ENCODE measurements at regions not wholly inside any gene's neighbourhood (a gene's known extent, or its start where the extent isn't known, plus 50 kb on each side); places are given as distances from the start of the nearest gene placed in this dataset.

GRCh38 chr9:89807682-89808075 is 202.9 kb downstream of the GADD45G start:
- H3K9me3 Mint-ChIP-seq (ENCODE audit: unreplicated experiment) = no peaks in the 10 kb centered on the region
- no peak for TF ChIP-seq CTCF (IDR thresholded peaks at IDR 0.05; ENCODE audit: insufficient read depth in 1 of 2, low read depth in 1 of 2, low read length in 1 of 2, severe bottlenecking in 1 of 2, unreplicated experiment in 1 of 2)
- H3K4me1 Mint-ChIP-seq (ENCODE audit: low read depth, unreplicated experiment) = no peaks in the 10 kb centered on the region
- H3K27me3 Mint-ChIP-seq (ENCODE audit: insufficient read depth, unreplicated experiment) = no peaks in the 10 kb centered on the region
- POLR2A ChIA-PET = no interaction called here
- CTCF ChIA-PET = no interaction called here
- BruUV-seq (replicated peaks) = no TSS peak
- no peak overlapping the region for H3K4me3 Mint-ChIP-seq (ENCODE audit: unreplicated experiment)
- Histone ChIP-seq H3K4me3 (ENCODE audit: low read depth, low read length) (no peak overlapping the region), H3K36me3 (ENCODE audit: control insufficient read depth, insufficient read depth, low read length) (no peaks in the 10 kb centered on the region), H3K9me3 (no peaks in the 10 kb centered on the region), H3K4me1 (no peaks in the 10 kb centered on the region), H3K27me3 (replicated peaks; ENCODE audit: control insufficient read depth, insufficient read depth, low read length) (no peaks in the 10 kb centered on the region)
- H3K27ac Mint-ChIP-seq (ENCODE audit: unreplicated experiment) = no peak overlapping the region
- H3K36me3 Mint-ChIP-seq (ENCODE audit: insufficient read depth, unreplicated experiment) = no peaks in the 10 kb centered on the region
- intact Hi-C loops (cut with micrococcal nuclease; ENCODE audit: unreplicated experiment) = loop anchor here (10.0 kb wide), 1 partner anchor 203 kb away; the partner anchor contains the start of gene GADD45G
- no peak for DNase-seq

GRCh38 chr9:89808076-89808755 is 203.4 kb downstream of the GADD45G start:
- Mint-ChIP-seq H3K27ac (ENCODE audit: unreplicated experiment) (no peak overlapping the region), H3K36me3 (ENCODE audit: insufficient read depth, unreplicated experiment) (no peaks in the 10 kb centered on the region), H3K4me3 (ENCODE audit: unreplicated experiment) (no peak overlapping the region), H3K4me1 (ENCODE audit: low read depth, unreplicated experiment) (no peaks in the 10 kb centered on the region), H3K27me3 (ENCODE audit: insufficient read depth, unreplicated experiment) (no peaks in the 10 kb centered on the region), H3K9me3 (ENCODE audit: unreplicated experiment) (no peaks in the 10 kb centered on the region)
- Histone ChIP-seq H3K27me3 (replicated peaks; ENCODE audit: control insufficient read depth, insufficient read depth, low read length) (no peaks in the 10 kb centered on the region), H3K4me3 (ENCODE audit: low read depth, low read length) (no peak overlapping the region), H3K9me3 (no peaks in the 10 kb centered on the region), H3K36me3 (ENCODE audit: control insufficient read depth, insufficient read depth, low read length) (no peaks in the 10 kb centered on the region), H3K4me1 (no peaks in the 10 kb centered on the region)
- ChIA-PET CTCF (no interaction called here), POLR2A (no interaction called here)
- no peak for DNase-seq
- TF ChIP-seq CTCF (IDR thresholded peaks at IDR 0.05; ENCODE audit: insufficient read depth in 1 of 2, low read depth in 1 of 2, low read length in 1 of 2, severe bottlenecking in 1 of 2, unreplicated experiment in 1 of 2) = no peak
- intact Hi-C loops (cut with micrococcal nuclease; ENCODE audit: unreplicated experiment) = loop anchor here (10.0 kb wide), 1 partner anchor 203 kb away; the partner anchor contains the start of gene GADD45G
- no TSS peak for BruUV-seq (replicated peaks)

GRCh38 chr9:89808756-89809181 is 204.0 kb downstream of the GADD45G start:
- H3K27ac Mint-ChIP-seq (ENCODE audit: unreplicated experiment) = no peak overlapping the region
- H3K27me3 Mint-ChIP-seq (ENCODE audit: insufficient read depth, unreplicated experiment) = no peaks in the 10 kb centered on the region
- H3K4me1 Mint-ChIP-seq (ENCODE audit: low read depth, unreplicated experiment) = no peaks in the 10 kb centered on the region
- DNase-seq = no peak
- H3K4me3 ChIP-seq (ENCODE audit: low read depth, low read length) = no peak overlapping the region
- H3K36me3 ChIP-seq (ENCODE audit: control insufficient read depth, insufficient read depth, low read length) = no peaks in the 10 kb centered on the region
- BruUV-seq (replicated peaks) = no TSS peak
- H3K4me3 Mint-ChIP-seq (ENCODE audit: unreplicated experiment) = no peak overlapping the region
- TF ChIP-seq CTCF (IDR thresholded peaks at IDR 0.05; ENCODE audit: insufficient read depth in 1 of 2, low read depth in 1 of 2, low read length in 1 of 2, severe bottlenecking in 1 of 2, unreplicated experiment in 1 of 2) = no peak
- H3K27me3 ChIP-seq (replicated peaks; ENCODE audit: control insufficient read depth, insufficient read depth, low read length) = no peaks in the 10 kb centered on the region
- no peaks in the 10 kb centered on the region for H3K36me3 Mint-ChIP-seq (ENCODE audit: insufficient read depth, unreplicated experiment)
- POLR2A ChIA-PET = no interaction called here
- H3K9me3 Mint-ChIP-seq (ENCODE audit: unreplicated experiment) = no peaks in the 10 kb centered on the region
- H3K9me3 ChIP-seq = no peaks in the 10 kb centered on the region
- CTCF ChIA-PET = no interaction called here
- H3K4me1 ChIP-seq = no peaks in the 10 kb centered on the region
- intact Hi-C loops (cut with micrococcal nuclease; ENCODE audit: unreplicated experiment) = loop anchor here (10.0 kb wide), 1 partner anchor 204 kb away; the partner anchor contains the start of gene GADD45G

Measured in Caco-2 (cell line).